Transverse colon (tissue), 4 donors: ENCODE measurements at regions not wholly inside any gene's neighbourhood (a gene's known extent, or its start where the extent isn't known, plus 50 kb on each side); places are given as distances from the start of the nearest gene placed in this dataset.

ENCODE experiments used
- CTCF ChIP-seq, 5 experiments: fragments of 200-600 bp in 3 of 5; fragments of 450-650 bp in 2 of 5; sonication (generic) in 3 of 5; IDR thresholded peaks; 1 replicate in 2 of 5; 2 replicates in 3 of 5; pipeline ENCODE4 v1.5.1; 2016 to 2017; ENCODE audit warnings: antibody characterized with exemption in 5 of 5, inconsistent platforms in 3 of 5, mild to moderate bottlenecking in 2 of 5, moderate library complexity in 1 of 5
- EP300 ChIP-seq: sonication (generic); formaldehyde crosslinking; IDR thresholded peaks from one replicate; pipeline ENCODE4 v1.6.1; 2017; ENCODE audit warnings: antibody characterized with exemption, low read depth
- POLR2A ChIP-seq: fragments of 450-650 bp; IDR thresholded peaks from one replicate; pipeline ENCODE4 v1.6.1; 2016; ENCODE audit warnings: antibody characterized with exemption, mild to moderate bottlenecking, moderate library complexity
- POLR2AphosphoS5 ChIP-seq, 3 donors: sonication (generic); formaldehyde crosslinking; IDR thresholded peaks; one replicate each; pipeline ENCODE4 v1.6.1; 2016; ENCODE audit warnings: antibody characterized with exemption in 3 of 3

GRCh38 chr5:4185127-4185526 is 589.5 kb downstream of the IRX1 start:
- TF ChIP-seq CTCF (IDR thresholded peaks at IDR 0.05) (no peak), POLR2AphosphoS5 (IDR thresholded peaks at IDR 0.05) (no peak), EP300 (no peak), POLR2A (no peak)
